GM12892 (cell line): ENCODE measurements at regions not wholly inside any gene's neighbourhood (a gene's known extent, or its start where the extent isn't known, plus 50 kb on each side); places are given as distances from the start of the nearest gene placed in this dataset.

Source experiments
- POLR2A ChIP-seq: IDR thresholded peaks from 2 replicates; pipeline ENCODE4 v1.6.1; 2011; ENCODE audit warnings: low read depth, low read length, control low read depth
- POLR2AphosphoS5 ChIP-seq: IDR thresholded peaks from 2 replicates; pipeline ENCODE4 v1.6.1; 2011; ENCODE audit warnings: low read depth, low read length, control low read depth
- TAF1 ChIP-seq: IDR thresholded peaks from 2 replicates; pipeline ENCODE4 v1.6.1; 2011; ENCODE audit warnings: low read depth, mild to moderate bottlenecking, control low read depth, low read length, borderline replicate concordance

GRCh38 chr14:97976861-97977260, 1179.7 kb downstream of the VRK1 start:
- TF ChIP-seq POLR2A (no peak), POLR2AphosphoS5 (no peak), TAF1 (no peak)
